ENCODE measurements at regions not wholly inside any gene's neighbourhood (a gene's known extent, or its start where the extent isn't known, plus 50 kb on each side); places are given as distances from the start of the nearest gene placed in this dataset.

DNA sequence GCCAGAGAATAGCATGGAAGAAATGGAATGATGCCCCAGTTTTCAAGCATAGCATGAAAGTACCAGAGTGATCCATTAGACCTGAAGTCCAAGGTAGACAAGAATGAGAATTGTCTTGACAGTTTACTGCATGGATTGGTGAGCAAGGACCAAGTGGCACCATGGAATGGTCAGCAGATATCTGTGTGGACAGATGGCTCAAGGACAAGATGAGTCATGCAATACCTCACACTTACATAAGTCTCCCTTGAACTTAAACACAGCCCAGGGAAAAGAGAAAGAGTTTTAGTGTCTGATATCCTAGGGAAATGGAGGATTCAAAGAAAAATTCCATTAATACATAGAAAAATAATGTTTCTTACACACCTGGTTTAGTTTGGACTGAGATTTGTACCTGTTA is 195.2 kb downstream of the MRPL39 start:
- CTCF ChIA-PET: no interaction called here
- FAIRE-seq: no peak
- no TSS peak for BruUV-seq (replicated peaks)
- DNase-seq (ENCODE audit: low read depth, low spot score): no peak
- Histone ChIP-seq H3K27ac (ENCODE audit: insufficient read depth, low read depth, low read length) (no peak overlapping the region), H2AFZ (ENCODE audit: low read depth, low read length) (no peak overlapping the region), H3K4me1 (ENCODE audit: control insufficient read depth, extremely low read depth, insufficient read depth, low read length) (no peaks in the 10 kb centered on the region), H3K9me3 (replicated peaks; ENCODE audit: control insufficient read depth, insufficient read depth, low read length) (no peaks in the 10 kb centered on the region), H3K9me1 (replicated peaks; ENCODE audit: control insufficient read depth, extremely low read depth, insufficient read depth, low read length) (no peaks in the 10 kb centered on the region), H3K36me3 (ENCODE audit: control insufficient read depth in 2 of 2, extremely low read depth in 1 of 2, insufficient read depth in 2 of 2, low read length in 2 of 2) (no peaks in the 10 kb centered on the region), H3K9ac (replicated peaks; ENCODE audit: extremely low read depth, insufficient read depth, low read length) (no peak overlapping the region), H3K4me3 (replicated peaks in 1 of 3; ENCODE audit: insufficient read depth in 1 of 3, low read depth in 1 of 3, low read length in 3 of 3) (no peak overlapping the region), H4K20me1 (replicated peaks; ENCODE audit: control insufficient read depth, extremely low read depth, insufficient read depth, low read length) (no peaks in the 10 kb centered on the region), H3K4me2 (ENCODE audit: insufficient read depth, low read length) (no peak overlapping the region), H3K27me3 (ENCODE audit: control insufficient read depth in 2 of 2, insufficient read depth in 2 of 2, low read length in 2 of 2) (no peaks in the 10 kb centered on the region), H3K79me2 (ENCODE audit: control insufficient read depth, insufficient read depth, low read length) (no peaks in the 10 kb centered on the region)
- TF ChIP-seq EZH2 (IDR thresholded peaks at IDR 0.05; ENCODE audit: borderline replicate concordance, low read depth, low read length, severe bottlenecking) (no peak), FOS (IDR thresholded peaks at IDR 0.05; ENCODE audit: borderline replicate concordance, insufficient read depth, low read length) (no peak)
- TF ChIP-seq, protein P1, sequence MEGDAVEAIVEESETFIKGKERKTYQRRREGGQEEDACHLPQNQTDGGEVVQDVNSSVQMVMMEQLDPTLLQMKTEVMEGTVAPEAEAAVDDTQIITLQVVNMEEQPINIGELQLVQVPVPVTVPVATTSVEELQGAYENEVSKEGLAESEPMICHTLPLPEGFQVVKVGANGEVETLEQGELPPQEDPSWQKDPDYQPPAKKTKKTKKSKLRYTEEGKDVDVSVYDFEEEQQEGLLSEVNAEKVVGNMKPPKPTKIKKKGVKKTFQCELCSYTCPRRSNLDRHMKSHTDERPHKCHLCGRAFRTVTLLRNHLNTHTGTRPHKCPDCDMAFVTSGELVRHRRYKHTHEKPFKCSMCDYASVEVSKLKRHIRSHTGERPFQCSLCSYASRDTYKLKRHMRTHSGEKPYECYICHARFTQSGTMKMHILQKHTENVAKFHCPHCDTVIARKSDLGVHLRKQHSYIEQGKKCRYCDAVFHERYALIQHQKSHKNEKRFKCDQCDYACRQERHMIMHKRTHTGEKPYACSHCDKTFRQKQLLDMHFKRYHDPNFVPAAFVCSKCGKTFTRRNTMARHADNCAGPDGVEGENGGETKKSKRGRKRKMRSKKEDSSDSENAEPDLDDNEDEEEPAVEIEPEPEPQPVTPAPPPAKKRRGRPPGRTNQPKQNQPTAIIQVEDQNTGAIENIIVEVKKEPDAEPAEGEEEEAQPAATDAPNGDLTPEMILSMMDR (IDR thresholded peaks at IDR 0.05; ENCODE audit: extremely low read depth in 1 of 2, insufficient read depth in 1 of 2, low read depth in 1 of 2, low read length in 2 of 2): no peak
- intact Hi-C loops (cut with micrococcal nuclease): no loop called here
- dilution Hi-C loops (cut with MboI; ENCODE audit: extremely low pct_ligation_motif_present, low sequenced_read_pairs): no loop called here
- POLR2A ChIA-PET: no interaction called here

DNA sequence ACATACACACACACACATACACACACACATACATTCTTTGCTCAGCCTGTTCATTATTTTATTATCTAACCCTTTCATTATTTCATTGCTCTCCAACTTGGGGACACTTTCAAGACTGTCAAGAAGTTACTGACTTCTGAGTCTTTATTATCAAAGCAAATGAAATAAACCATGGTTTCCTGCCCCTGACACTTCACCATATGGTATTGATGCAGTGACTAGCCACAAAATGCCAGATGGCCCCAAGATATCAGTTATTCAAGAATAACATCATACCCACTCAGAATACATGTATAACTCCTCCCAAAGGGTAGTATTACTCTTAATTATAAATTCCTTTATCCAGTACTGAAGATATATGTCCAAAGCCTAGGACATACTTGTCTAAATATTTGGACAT is 197.3 kb downstream of the MRPL39 start:
- TF ChIP-seq, protein P1 (IDR thresholded peaks at IDR 0.05; ENCODE audit: extremely low read depth in 1 of 2, insufficient read depth in 1 of 2, low read depth in 1 of 2, low read length in 2 of 2): no peak
- TF ChIP-seq POLR2AphosphoS5 (IDR thresholded peaks at IDR 0.05; ENCODE audit: insufficient read depth, low read depth, low read length) (no peak), MYC (IDR thresholded peaks at IDR 0.05; ENCODE audit: low read depth, low read length) (no peak), FOS (IDR thresholded peaks at IDR 0.05; ENCODE audit: borderline replicate concordance, insufficient read depth, low read length) (no peak), GATA2 (IDR thresholded peaks at IDR 0.05; ENCODE audit: insufficient read depth, insufficient read length, low read depth, low read length) (no peak), JUN (IDR thresholded peaks at IDR 0.05; ENCODE audit: borderline replicate concordance, insufficient read depth, insufficient read length, low read depth) (no peak), POLR2A (IDR thresholded peaks at IDR 0.05; ENCODE audit: low read depth, low read length) (no peak), EZH2 (IDR thresholded peaks at IDR 0.05; ENCODE audit: borderline replicate concordance, low read depth, low read length, severe bottlenecking) (no peak)
- TF ChIP-seq, protein P2, sequence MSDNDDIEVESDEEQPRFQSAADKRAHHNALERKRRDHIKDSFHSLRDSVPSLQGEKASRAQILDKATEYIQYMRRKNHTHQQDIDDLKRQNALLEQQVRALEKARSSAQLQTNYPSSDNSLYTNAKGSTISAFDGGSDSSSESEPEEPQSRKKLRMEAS (IDR thresholded peaks at IDR 0.05; ENCODE audit: insufficient read depth, insufficient read length): no peak
- dilution Hi-C loops (cut with MboI; ENCODE audit: extremely low pct_ligation_motif_present, low sequenced_read_pairs) (no loop called here), intact Hi-C loops (cut with micrococcal nuclease) (no loop called here)
- Histone ChIP-seq H3K9me1 (replicated peaks; ENCODE audit: control insufficient read depth, extremely low read depth, insufficient read depth, low read length) (no peaks in the 10 kb centered on the region), H3K4me1 (ENCODE audit: control insufficient read depth, extremely low read depth, insufficient read depth, low read length) (no peaks in the 10 kb centered on the region), H3K27me3 (ENCODE audit: control insufficient read depth in 2 of 2, insufficient read depth in 2 of 2, low read length in 2 of 2) (no peaks in the 10 kb centered on the region), H3K4me2 (ENCODE audit: insufficient read depth, low read length) (no peak overlapping the region), H3K27ac (ENCODE audit: insufficient read depth, low read depth, low read length) (no peak overlapping the region), H3K9me3 (replicated peaks; ENCODE audit: control insufficient read depth, insufficient read depth, low read length) (no peaks in the 10 kb centered on the region), H3K79me2 (ENCODE audit: control insufficient read depth, insufficient read depth, low read length) (no peaks in the 10 kb centered on the region), H3K9ac (replicated peaks; ENCODE audit: extremely low read depth, insufficient read depth, low read length) (no peak overlapping the region), H4K20me1 (replicated peaks; ENCODE audit: control insufficient read depth, extremely low read depth, insufficient read depth, low read length) (no peaks in the 10 kb centered on the region), H3K36me3 (ENCODE audit: control insufficient read depth in 2 of 2, extremely low read depth in 1 of 2, insufficient read depth in 2 of 2, low read length in 2 of 2) (no peaks in the 10 kb centered on the region), H2AFZ (ENCODE audit: low read depth, low read length) (no peak overlapping the region), H3K4me3 (replicated peaks in 1 of 3; ENCODE audit: insufficient read depth in 1 of 3, low read depth in 1 of 3, low read length in 3 of 3) (no peak overlapping the region)
- no peak for FAIRE-seq
- DNase-seq (ENCODE audit: low read depth, low spot score): no peak
- CTCF ChIA-PET: no interaction called here
- no TSS peak for BruUV-seq (replicated peaks)
- POLR2A ChIA-PET: no interaction called here

Measured in endothelial cell of umbilical vein (primary cell).